Mucosa of gallbladder (tissue), 1 donor: ENCODE measurements at regions not wholly inside any gene's neighbourhood (a gene's known extent, or its start where the extent isn't known, plus 50 kb on each side); places are given as distances from the start of the nearest gene placed in this dataset.
A peak's percentile ranks its signal among the peaks of the same experiment; 100 is the strongest.

ENCODE experiments used
- DNase-seq: peaks from one replicate; pipeline ENCODE4 v3.0.0-alpha.2; 2020; ENCODE audit warnings: low spot score
- donor health status: DM: no; HTN: no; CAD: no.

- DNase-seq, result no peak
Observed at GRCh38 chr5:109532773-109533364, 123.1 kb upstream of the PJA2 start.

- DNase-seq, result no peak
Observed at GRCh38 chr5:109531262-109531661, 121.5 kb upstream of the PJA2 start.

GRCh38 chr5:109529987-109530386 lies 120.2 kb upstream of the PJA2 start:
- no peak for DNase-seq

DNA sequence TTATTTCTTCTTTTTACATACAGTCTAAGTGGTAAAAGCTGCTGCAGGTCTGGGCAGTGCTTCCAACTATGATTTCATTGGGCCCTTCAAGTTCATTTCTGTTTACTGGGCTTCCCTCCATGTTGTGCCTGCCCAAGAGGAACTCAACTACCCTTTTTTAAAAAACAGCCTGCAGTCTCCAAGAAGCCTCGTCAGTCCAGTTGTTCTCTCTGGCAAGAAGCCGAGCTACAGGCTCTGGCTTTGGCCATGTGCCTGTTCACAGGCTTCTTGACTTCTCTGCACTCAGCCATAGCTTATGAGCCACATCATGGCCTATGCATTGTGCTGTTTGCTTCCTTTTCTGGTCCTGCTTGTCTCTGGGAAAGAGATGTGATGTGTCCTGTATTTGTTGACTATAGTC lies 119.7 kb upstream of the PJA2 start:
- DNase-seq, result peak; percentile 18

DNA sequence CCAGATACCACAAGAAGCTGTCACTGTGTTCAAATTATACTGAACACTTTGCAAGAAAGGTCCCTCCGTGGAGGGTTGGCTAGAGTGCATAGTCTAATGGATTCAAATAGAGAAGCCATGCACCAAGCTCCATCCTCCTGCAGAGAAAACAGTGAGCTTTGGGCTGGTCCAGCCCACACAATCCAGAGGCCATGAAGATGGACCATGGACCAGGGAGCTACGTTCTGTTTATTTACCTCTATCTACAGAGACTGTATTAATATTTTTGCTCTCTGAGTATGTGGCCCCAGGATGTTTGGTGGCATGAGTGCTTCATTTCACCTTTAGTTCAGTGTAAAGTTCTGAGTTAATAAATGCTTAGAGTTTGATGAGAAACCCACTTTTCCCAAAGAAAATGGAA lies 114.8 kb upstream of the PJA2 start:
- DNase-seq, result no peak

DNA sequence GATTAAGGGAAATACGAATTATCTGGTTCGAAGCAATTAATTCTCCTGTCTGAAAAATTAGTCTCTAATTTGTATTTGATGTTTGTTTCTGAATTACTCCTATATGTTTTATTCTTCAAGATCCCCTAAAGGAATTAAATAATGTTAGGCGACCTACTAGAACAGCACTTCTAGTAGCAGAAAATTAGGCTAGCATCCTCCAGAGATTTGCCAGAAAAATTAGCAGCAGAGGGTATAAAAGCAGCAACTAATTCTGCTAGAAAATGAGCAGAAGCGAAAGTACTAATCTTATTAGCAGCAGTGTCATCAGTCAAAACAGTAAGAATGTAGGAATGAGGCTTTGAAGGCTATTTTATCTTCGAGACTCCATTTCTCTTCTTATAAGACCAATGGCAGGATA lies 114.3 kb upstream of the PJA2 start:
- DNase-seq, result no peak

GRCh38 chr5:109522404-109522803 lies 112.6 kb upstream of the PJA2 start:
- DNase-seq, result no peak

- DNase-seq, result no peak
Observed at GRCh38 chr5:109519416-109519815, 109.6 kb upstream of the PJA2 start.

DNA sequence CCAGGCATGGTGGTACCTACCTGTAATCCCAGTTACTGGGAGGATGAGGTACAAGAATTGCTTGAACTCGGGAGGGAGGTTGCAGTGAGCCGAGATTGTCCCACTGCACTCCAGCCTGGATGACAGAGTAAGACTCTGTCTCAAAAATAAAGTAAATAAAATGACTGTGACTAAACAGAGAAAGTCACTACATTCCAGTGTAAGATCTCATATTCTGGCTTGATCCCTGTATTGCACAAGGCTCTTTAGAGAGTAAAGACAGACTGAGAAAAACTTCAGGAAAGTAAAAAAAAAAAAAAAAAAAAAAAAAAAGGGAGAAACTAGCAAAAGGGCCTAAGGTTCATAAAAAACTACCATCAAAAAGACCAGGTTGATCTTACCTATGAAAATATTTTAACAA lies 106.6 kb upstream of the PJA2 start:
- no peak for DNase-seq

- no peak for DNase-seq
Observed at GRCh38 chr5:109511980-109512734, 102.4 kb upstream of the PJA2 start.

DNA sequence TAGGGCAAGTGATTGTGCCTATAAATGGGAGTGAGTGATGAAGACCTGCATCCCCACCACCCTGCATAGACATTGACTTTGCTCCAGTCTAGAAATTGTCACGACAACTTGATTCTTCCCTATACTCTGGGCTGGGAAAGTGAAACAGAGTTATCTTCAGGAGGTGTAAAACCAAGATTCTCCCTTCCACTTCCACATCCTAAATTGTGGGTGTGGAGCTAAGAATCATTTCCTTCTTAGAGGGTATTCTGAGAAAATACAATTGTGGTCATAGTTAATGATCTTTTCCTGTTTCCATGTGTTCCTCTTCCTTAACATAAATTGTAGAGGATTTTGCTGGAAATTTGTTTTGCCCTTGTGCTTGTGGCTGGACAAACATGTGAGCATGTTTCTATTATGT lies 96.8 kb upstream of the PJA2 start:
- no peak for DNase-seq

- DNase-seq, result no peak
Observed at GRCh38 chr5:109496112-109496511, 86.3 kb upstream of the PJA2 start.

DNA sequence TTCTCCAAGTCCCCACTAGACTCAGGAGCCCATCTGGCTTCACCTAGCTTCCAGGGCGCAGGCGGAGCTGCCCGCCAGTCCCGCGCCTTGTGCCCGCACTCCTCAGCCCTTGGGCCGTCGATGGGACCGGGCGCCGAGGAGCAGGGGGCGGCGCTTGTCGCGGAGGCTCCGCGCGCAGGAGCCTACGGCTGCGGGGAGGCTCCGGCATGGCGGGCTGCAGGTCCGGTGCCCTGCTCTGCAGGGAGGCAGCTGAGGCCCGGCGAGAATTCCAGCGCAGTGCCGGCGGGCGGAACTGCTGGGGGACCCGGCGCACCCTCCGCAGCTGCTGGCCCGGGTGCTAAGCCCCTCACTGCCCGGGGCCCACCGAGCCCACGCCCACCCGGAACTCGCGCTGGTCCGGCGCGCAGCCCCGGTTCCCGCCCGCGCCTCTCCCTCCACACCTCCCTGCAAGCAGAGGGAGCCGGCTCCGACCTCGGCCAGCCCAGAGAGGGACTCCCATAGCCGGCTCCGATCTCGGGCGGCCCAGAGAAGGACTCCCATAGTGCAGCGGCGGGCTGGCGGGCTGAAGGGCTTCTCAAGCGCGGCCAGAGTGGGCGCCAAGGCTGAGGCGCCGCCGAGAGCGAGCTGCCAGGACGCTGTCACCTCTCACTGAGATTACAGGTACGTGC lies 78.1 kb upstream of the PJA2 start:
- DNase-seq, result no peak

- no peak for DNase-seq
Observed at GRCh38 chr5:109486200-109486804, 76.5 kb upstream of the PJA2 start.

DNA sequence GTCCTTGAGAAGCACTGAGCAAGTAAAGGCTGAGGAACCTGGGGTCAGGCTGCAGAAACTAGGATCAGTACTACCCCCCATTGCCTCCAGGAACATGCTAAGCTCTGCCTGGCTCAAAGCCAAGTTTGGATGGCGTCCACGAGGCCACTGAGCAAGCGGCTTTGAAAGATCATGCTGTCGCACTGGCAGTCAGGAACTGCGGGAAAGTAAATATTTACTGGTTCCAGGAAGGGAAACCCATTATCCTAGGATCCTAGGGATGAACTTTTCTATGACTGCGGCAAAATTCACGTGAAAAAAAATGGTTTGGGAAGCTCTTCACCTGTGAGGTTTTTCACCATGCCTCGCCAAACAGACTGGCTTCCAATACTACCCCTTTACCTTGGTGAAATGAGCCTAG lies 75.3 kb upstream of the PJA2 start:
- DNase-seq, result peak; percentile 81

- DNase-seq, result no peak
Observed at GRCh38 chr5:109484597-109484996, 74.8 kb upstream of the PJA2 start.

GRCh38 chr5:109483395-109483971 lies 73.7 kb upstream of the PJA2 start:
- no peak for DNase-seq

DNA sequence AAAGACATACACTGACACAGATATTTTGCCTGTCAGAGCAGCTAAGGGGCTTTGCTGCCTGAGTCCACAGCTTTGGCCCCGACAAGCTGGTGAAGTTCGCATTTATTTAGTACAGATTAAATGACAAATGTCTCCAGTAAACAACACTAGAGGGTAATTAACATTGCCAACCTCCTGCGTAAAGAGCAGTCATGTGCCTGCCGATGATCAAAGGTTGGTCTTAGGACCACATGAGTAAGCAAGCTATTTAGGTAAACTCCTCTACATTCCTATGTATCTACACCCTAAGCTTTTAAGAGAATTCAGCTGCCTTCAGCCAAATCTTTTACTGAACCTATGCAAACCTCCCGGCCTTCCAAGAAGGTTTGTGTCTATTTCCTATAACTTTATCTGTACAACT lies 73.0 kb upstream of the PJA2 start:
- no peak for DNase-seq

- DNase-seq, result no peak
Observed at GRCh38 chr5:109479260-109479860, 69.6 kb upstream of the PJA2 start.

DNA sequence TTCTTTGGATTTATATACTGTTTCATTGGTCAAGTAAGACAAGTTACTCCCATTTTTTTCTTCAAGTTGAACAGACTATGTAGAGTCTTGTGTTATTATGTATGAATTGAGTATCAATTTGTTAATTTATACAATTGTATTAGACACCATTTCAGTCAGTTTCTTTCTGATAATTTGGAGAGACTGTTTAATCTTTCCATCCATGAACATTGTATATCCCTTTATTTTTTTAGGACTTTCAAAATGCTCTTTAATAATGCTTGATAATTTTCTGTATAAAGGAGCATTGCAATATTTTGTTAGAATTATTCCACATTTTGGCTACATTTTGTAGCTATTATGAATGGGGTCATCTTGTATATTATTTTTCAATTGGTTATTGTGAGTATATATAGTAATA lies 69.1 kb upstream of the PJA2 start:
- DNase-seq, result no peak

DNA sequence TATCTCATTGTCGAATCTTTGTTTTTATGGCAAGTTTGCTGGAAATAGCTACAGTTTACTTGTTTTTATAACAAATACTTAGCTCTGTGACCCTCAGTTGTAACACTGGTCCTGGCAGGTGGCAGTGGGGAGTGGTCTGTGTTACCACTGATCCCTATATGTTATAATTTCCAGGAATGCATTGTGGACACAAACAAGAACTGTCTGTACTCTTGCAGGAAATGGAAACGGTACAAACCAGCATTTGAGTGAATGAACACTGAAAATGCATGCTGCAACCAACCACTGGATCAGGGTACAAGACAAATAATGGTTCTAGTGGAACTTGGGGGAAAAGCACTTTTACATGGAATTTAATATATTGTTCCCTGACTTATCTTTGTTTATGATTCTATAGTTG lies 66.5 kb upstream of the PJA2 start:
- DNase-seq, result no peak
